ENCODE measurements at regions not wholly inside any gene's neighbourhood (a gene's known extent, or its start where the extent isn't known, plus 50 kb on each side); places are given as distances from the start of the nearest gene placed in this dataset.

- no peak for DNase-seq (ENCODE audit: low read depth in 2 of 3, low spot score in 2 of 3)
These were observed 1493.5 kb upstream of the TMEM132C start for GRCh38 chr12:126773491-126773890.

GRCh38 chr12:126776026-126776655, 1490.8 kb upstream of the TMEM132C start:
- DNase-seq (ENCODE audit: low read depth in 2 of 3, low spot score in 2 of 3): no peak

GRCh38 chr12:126780343-126780742, 1486.6 kb upstream of the TMEM132C start:
- DNase-seq (ENCODE audit: low read depth in 2 of 3, low spot score in 2 of 3): no peak

- DNase-seq (ENCODE audit: low read depth in 2 of 3, low spot score in 2 of 3): no peak
These were observed 1485.4 kb upstream of the TMEM132C start for GRCh38 chr12:126781593-126781992.

- no peak for DNase-seq (ENCODE audit: low read depth in 2 of 3, low spot score in 2 of 3)
These were observed 1484.9 kb upstream of the TMEM132C start for GRCh38 chr12:126782083-126782482.

GRCh38 chr12:126784328-126784921, 1482.5 kb upstream of the TMEM132C start:
- no peak for DNase-seq (ENCODE audit: low read depth in 2 of 3, low spot score in 2 of 3)

GRCh38 chr12:126789963-126790362, 1477.0 kb upstream of the TMEM132C start:
- no peak for DNase-seq (ENCODE audit: low read depth in 2 of 3, low spot score in 2 of 3)

GRCh38 chr12:126791122-126791521, 1475.8 kb upstream of the TMEM132C start:
- DNase-seq (ENCODE audit: low read depth in 2 of 3, low spot score in 2 of 3): no peak

GRCh38 chr12:126792411-126792810, 1474.6 kb upstream of the TMEM132C start:
- DNase-seq (ENCODE audit: low read depth in 2 of 3, low spot score in 2 of 3): no peak

- DNase-seq (ENCODE audit: low read depth in 2 of 3, low spot score in 2 of 3): no peak
These were observed 1469.4 kb upstream of the TMEM132C start for GRCh38 chr12:126797525-126797924.

GRCh38 chr12:126798449-126798848, 1468.5 kb upstream of the TMEM132C start:
- no peak for DNase-seq (ENCODE audit: low read depth in 2 of 3, low spot score in 2 of 3)

GRCh38 chr12:126807312-126807865, 1459.6 kb upstream of the TMEM132C start:
- DNase-seq (ENCODE audit: low read depth in 2 of 3, low spot score in 2 of 3): no peak

- DNase-seq (ENCODE audit: low read depth in 2 of 3, low spot score in 2 of 3): no peak
These were observed 1455.6 kb upstream of the TMEM132C start for GRCh38 chr12:126811391-126811790.

GRCh38 chr12:126819554-126819953, 1447.4 kb upstream of the TMEM132C start:
- DNase-seq (ENCODE audit: low read depth in 2 of 3, low spot score in 2 of 3): no peak

- no peak for DNase-seq (ENCODE audit: low read depth in 2 of 3, low spot score in 2 of 3)
These were observed 1435.9 kb upstream of the TMEM132C start for GRCh38 chr12:126830778-126831680.

- no peak for DNase-seq (ENCODE audit: low read depth in 2 of 3, low spot score in 2 of 3)
These were observed 1429.3 kb upstream of the TMEM132C start for GRCh38 chr12:126837697-126838096.

GRCh38 chr12:126843915-126844669, 1422.9 kb upstream of the TMEM132C start:
- DNase-seq (ENCODE audit: low read depth in 2 of 3, low spot score in 2 of 3): no peak

GRCh38 chr12:126847005-126847629, 1419.9 kb upstream of the TMEM132C start:
- DNase-seq (ENCODE audit: low read depth in 2 of 3, low spot score in 2 of 3): no peak

- DNase-seq (ENCODE audit: low read depth in 2 of 3, low spot score in 2 of 3): no peak
These were observed 1411.2 kb upstream of the TMEM132C start for GRCh38 chr12:126855768-126856167.

GRCh38 chr12:126856958-126857357, 1410.0 kb upstream of the TMEM132C start:
- no peak for DNase-seq (ENCODE audit: low read depth in 2 of 3, low spot score in 2 of 3)

GRCh38 chr12:126858560-126858959, 1408.4 kb upstream of the TMEM132C start:
- no peak for DNase-seq (ENCODE audit: low read depth in 2 of 3, low spot score in 2 of 3)

Data from activated CD8-positive, alpha-beta memory T cell treated with anti-CD3 and anti-CD28 coated beads for 48 hours (primary cell).